ENCODE measurements at regions not wholly inside any gene's neighbourhood (a gene's known extent, or its start where the extent isn't known, plus 50 kb on each side); places are given as distances from the start of the nearest gene placed in this dataset.
"Not testable (repeated sequence)": the region's sequence is repeated elsewhere in the genome, so short reads cannot be mapped to it uniquely, and the experiment has no call there.

GRCh38 chr6:27816906-27817305 is 95.3 kb downstream of the OR2B2 start:
- H3K9me3 ChIP-seq, result no peaks in the 10 kb centered on the region
- H3K27ac ChIP-seq, result no peak overlapping the region
- no peak for DNase-seq
- no peaks in the 10 kb centered on the region for H3K4me1 ChIP-seq
- peaks cover 0 to 29% of the 10 kb centered on the region in 2 donors for H3K27me3 ChIP-seq
- no peaks in the 10 kb centered on the region for H3K36me3 ChIP-seq
- no peak for TF ChIP-seq POLR2A (IDR thresholded peaks at IDR 0.05)
- TF ChIP-seq CTCF (IDR thresholded peaks at IDR 0.05), result no peak
- intact Hi-C loops (cut with DNase I; ENCODE audit: low total_unique reads), result no loop called here
- no peak overlapping the region for H3K4me3 ChIP-seq

GRCh38 chr6:27814665-27815424 is 97.4 kb downstream of the OR2B2 start:
- H3K4me1 ChIP-seq, result no peaks in the 10 kb centered on the region
- peak; percentile 22 to 75 for TF ChIP-seq POLR2A (IDR thresholded peaks at IDR 0.05)
- no peak for TF ChIP-seq CTCF (IDR thresholded peaks at IDR 0.05)
- H3K4me3 ChIP-seq, result peak overlapping the region; percentile 5 to 37
- peaks cover 2 to 22% of the 10 kb centered on the region in 2 donors for H3K27me3 ChIP-seq
- peak in 1 of 2 donors; percentile 85 for DNase-seq
- intact Hi-C loops (cut with DNase I; ENCODE audit: low total_unique reads), result no loop called here
- no peaks in the 10 kb centered on the region for H3K36me3 ChIP-seq
- no peaks in the 10 kb centered on the region for H3K9me3 ChIP-seq
- peak overlapping the region in 1 of 2 donors; percentile 46 for H3K27ac ChIP-seq

GRCh38 chr6:27814415-27814664 is 97.9 kb downstream of the OR2B2 start:
- H3K4me1 ChIP-seq; intact Hi-C loops (cut with DNase I; ENCODE audit: low total_unique reads); DNase-seq; H3K36me3 ChIP-seq; H3K9me3 ChIP-seq; H3K27ac ChIP-seq: not testable (repeated sequence)
- Histone ChIP-seq H3K4me3 (peak overlapping the region in 1 of 2 donors; percentile 37), H3K27me3 (peaks cover 3 to 24% of the 10 kb centered on the region in 2 donors)

- H3K27me3 ChIP-seq, result peaks cover 3 to 29% of the 10 kb centered on the region in 2 donors
- TF ChIP-seq POLR2A (IDR thresholded peaks at IDR 0.05) (no peak), CTCF (IDR thresholded peaks at IDR 0.05) (no peak)
- intact Hi-C loops (cut with DNase I; ENCODE audit: low total_unique reads), result no loop called here
Observed at GRCh38 chr6:27812805-27813492, 99.2 kb downstream of the OR2B2 start.

GRCh38 chr6:27812078-27812804 is 100.0 kb downstream of the OR2B2 start:
- DNase-seq, result no peak
- H3K9me3 ChIP-seq, result no peaks in the 10 kb centered on the region
- intact Hi-C loops (cut with DNase I; ENCODE audit: low total_unique reads), result no loop called here
- H3K4me1 ChIP-seq, result no peaks in the 10 kb centered on the region
- no peak overlapping the region for H3K27ac ChIP-seq
- H3K36me3 ChIP-seq, result no peaks in the 10 kb centered on the region
- H3K4me3 ChIP-seq, result no peak overlapping the region
- TF ChIP-seq CTCF (IDR thresholded peaks at IDR 0.05), result no peak
- TF ChIP-seq POLR2A (IDR thresholded peaks at IDR 0.05), result no peak
- H3K27me3 ChIP-seq, result peaks cover 3 to 31% of the 10 kb centered on the region in 2 donors

More at GRCh38 chr6:27812805-27813492, 99.2 kb downstream of the OR2B2 start:
- H3K9me3 ChIP-seq, result no peaks in the 10 kb centered on the region
- H3K36me3 ChIP-seq, result no peaks in the 10 kb centered on the region
- H3K4me3 ChIP-seq, result no peak overlapping the region
- no peaks in the 10 kb centered on the region for H3K4me1 ChIP-seq
- DNase-seq, result no peak
- H3K27ac ChIP-seq, result no peak overlapping the region

All from uterus (tissue), 3 donors.